Upper lobe of left lung (tissue), 4 donors: ENCODE measurements at regions not wholly inside any gene's neighbourhood (a gene's known extent, or its start where the extent isn't known, plus 50 kb on each side); places are given as distances from the start of the nearest gene placed in this dataset.

Experiments
- CTCF ChIP-seq, 6 experiments: fragments of 450-650 bp in 4 of 6; fragments of 200-600 bp in 2 of 6; sonication (generic) in 2 of 6; IDR thresholded peaks; one replicate each; pipeline ENCODE4 v1.5.1; 2016 to 2019; ENCODE audit warnings: antibody characterized with exemption in 6 of 6
- POLR2A ChIP-seq, 4 donors: fragments of 450-650 bp; IDR thresholded peaks; one replicate each; pipeline ENCODE4 v1.5.1; 2016 to 2017; ENCODE audit warnings: antibody characterized with exemption in 4 of 4, mild to moderate bottlenecking in 2 of 4

- TF ChIP-seq CTCF (IDR thresholded peaks at IDR 0.05) (no peak), POLR2A (IDR thresholded peaks at IDR 0.05) (no peak)
Observed at GRCh38 chr13:31925079-31925478, 106.5 kb upstream of the FRY start.
